GM21529 (cell line): ENCODE measurements at regions not wholly inside any gene's neighbourhood (a gene's known extent, or its start where the extent isn't known, plus 50 kb on each side); places are given as distances from the start of the nearest gene placed in this dataset.

Experiments used
- ATAC-seq: cut with Tn5 transposase; IDR thresholded peaks from one replicate; pipeline ENCODE4 v1.9.1; 2021; ENCODE audit not compliant: unreplicated experiment

DNA sequence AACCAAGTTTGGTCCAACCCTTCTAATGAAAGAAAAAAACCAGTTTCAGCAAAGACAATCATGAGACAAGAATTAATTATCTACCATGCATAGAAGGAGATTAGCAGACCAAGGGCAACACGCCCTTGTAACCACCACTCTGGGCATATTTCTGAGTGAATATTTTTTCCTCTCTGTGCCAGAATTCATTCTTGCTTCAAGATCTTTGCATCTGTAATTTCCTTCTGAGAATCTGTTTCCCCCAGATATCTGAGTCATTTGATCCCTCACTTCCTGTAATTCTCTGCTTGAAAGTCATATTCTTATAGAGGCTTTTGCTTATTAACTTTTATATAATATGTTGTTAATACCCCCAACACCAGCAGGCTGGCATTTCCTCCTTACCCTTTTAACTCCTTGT lies 243.7 kb downstream of the SLC16A7 start:
- no peak for ATAC-seq

DNA sequence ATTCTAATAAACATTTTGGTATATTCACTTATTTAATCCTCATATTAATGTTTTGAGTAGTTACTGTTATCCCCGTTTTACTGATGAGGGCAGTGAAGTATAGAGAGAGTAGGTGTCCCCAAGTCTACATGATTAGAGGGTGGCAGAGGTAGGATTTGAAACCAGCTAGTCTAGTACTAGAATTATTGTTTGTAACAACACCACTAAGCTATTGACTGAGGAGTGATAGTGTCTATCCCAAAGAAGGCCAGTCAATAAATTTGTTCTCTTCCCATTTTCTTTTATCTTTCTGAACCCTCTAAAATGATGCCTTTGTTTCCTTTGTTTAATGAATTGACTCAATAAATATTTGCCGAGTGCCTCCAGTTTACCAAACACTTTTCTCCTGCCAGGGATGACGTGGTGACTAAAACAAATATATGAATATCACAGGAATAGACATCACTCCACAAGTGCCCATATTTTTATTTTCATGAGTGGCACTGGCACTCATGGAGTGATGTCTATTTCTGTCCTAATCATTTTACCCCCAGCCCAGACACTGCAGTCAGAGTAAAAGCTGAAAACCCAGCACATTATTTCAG lies 247.5 kb downstream of the SLC16A7 start:
- no peak for ATAC-seq

DNA sequence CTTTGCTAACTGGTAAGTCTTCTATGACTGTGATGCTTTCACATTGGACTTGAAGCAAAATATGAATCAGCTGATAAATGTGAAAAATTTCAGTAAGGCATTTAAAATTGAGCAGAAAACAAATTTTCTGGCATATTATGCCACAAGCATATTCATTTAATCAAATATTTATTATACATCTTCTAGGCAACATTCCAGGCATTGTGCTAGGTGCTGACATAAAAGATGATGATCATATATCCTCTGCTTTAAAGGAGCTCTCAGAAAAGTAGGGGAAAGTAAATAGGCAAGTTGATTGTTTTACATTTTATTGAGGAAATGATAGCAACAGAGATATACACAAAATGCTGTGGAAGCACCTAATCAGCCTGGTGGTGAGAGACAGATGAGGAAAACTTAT lies 248.9 kb downstream of the SLC16A7 start:
- no peak for ATAC-seq

DNA sequence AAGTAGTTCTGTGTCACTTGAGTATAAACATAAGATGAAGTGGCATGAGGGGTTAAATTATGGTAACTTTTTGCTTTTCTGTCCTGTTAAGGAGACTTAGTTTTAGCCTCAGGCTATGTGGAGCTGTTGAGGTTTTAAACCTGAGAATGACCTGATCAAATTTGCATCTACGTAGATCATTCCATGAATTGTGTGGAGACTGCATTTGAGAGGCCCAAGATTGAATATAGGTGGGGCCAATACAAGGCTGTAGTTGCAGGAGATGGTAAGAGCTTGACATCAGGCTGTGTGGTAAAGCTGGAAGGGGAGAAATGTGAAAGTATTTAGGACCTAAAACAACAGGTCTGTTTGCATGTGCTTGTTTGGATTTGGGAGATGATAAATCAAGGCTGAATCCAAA lies 249.5 kb downstream of the SLC16A7 start:
- no peak for ATAC-seq

DNA sequence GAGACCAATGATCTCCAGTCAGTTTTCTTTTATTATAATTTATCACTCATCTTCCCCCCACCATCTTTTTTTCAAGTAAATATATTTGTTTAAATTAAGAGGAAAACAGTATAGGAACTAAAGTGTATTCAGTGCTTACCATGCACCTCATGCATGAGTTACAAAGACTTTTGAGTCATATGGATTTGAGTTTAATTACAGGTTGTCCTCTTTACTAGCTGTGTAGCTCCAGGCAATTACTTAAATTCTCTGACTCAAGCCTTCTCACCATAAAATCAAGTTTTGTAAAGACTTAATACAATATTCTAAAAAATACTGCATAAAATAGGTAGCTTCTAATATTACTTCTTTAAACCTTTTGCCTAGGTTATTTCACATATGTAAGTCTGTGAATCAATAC lies 251.3 kb downstream of the SLC16A7 start:
- ATAC-seq, result no peak

DNA sequence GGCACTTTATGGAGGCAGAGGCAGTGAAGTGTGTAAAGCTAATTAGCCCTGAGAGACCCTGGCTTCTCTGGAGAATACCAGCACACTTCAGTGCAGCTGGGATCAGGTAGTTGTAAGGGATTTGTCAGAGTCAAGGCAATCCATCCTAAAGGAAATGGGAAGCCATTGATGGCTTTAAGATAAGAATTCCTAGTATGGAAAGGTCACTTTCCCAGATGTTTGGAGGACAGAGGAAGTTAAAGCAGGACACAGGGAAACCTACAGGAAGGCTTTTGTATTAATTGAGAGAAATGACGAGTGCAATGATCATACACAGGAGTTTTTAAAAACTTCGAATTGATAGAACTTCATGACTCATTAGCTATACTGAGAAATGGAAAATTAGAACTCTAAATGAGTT lies 254.4 kb downstream of the SLC16A7 start:
- ATAC-seq, result no peak

DNA sequence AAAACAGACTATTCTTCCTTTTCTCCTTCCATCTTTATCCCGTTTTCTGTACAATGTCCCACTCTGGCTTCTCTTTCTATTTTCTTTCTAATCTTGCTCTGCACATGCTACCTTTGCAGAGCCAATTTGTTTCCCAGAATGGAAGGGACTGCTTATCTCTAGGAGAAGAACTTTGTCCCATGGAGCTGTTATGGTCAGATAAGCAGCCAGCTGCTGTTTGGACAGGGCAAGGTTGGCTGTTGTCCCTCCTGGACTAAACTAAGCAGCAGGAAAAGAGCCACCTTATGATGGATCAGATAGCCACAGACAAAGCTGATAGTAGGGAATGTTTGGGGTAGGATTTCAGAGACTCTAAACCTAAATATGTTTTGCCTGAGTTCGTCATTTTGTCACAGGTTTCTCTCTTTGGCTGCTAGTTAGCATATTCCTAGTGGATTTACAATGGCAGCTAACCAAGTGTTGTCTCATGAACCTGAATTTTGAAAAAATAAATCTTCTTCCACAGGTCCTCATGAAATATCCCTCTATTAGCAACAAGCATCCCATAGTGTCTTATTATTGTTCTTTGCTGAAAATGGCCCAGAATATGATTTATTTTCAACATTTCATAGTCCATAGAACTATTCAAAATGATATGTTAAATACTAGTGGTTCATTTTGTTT lies 262.8 kb downstream of the SLC16A7 start:
- no peak for ATAC-seq

DNA sequence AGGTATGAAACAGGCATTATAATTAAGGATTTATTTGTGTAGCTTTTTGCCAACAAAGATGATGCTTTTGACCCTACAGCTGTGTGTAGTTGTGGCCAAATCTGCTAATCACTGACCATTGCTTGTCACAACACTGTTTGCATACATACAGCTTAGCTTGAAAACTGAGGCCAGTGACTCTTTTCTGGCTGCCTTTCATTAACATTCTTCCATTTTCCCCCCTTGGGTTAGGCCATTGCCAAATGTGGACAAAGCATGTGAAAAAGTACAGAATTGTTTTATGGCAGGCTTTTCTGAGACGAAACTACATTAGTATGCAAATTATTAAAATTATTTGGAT lies 263.3 kb downstream of the SLC16A7 start:
- no peak for ATAC-seq

DNA sequence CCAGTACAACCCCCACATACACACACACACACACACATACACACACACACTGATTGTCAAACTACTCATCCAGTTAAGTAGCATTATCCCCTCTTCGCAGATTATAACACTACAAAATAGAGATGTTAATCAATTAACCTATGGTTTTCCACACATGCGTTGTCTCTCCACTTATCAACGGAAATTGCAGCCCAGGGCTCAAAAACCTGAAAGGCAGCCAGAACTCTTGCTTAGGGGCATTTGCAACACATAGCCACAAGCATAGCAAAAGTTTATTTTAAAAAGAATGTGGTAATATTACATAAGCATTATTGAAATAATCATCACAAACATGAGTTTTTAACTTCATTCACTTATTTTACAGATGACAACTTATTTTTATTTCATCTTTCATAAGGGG lies 265.8 kb downstream of the SLC16A7 start:
- ATAC-seq, result no peak

DNA sequence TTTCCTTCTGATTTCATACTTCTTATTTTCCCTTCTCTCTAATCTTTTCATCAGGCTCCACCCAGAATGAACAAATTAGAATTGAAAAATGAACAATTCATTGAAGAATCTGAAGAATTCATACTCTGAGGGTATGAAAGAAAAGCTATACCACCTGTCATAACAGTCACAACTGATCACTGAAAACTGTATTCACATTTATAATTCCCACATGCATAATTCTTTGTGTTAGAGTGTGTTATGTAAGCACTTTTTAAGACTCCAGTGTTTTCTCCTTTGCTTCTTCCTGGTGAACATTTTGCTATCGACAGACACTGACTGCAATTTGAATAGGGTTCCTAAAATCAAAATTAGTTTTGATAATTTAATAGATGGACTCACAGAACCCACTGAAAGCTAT lies 271.2 kb downstream of the SLC16A7 start:
- no peak for ATAC-seq

DNA sequence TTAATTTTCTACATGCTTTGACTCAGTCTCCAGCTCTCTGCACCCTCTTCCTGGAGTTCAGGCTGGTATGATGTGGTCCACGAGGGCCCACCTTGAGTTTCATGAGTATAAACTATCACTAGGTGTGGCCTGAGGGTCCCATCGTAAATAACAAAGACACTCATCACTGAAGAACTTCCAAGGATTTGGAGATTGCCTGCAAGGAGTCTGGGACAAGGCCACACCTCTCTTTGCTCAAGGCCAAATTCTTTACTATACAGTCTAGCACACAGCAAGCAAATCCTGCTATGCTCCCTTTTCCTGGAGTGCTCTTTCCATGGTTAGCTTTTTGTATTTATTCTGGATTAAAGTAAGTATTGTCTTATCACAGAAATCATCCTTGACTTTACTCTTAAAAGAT lies 271.9 kb downstream of the SLC16A7 start:
- no peak for ATAC-seq

DNA sequence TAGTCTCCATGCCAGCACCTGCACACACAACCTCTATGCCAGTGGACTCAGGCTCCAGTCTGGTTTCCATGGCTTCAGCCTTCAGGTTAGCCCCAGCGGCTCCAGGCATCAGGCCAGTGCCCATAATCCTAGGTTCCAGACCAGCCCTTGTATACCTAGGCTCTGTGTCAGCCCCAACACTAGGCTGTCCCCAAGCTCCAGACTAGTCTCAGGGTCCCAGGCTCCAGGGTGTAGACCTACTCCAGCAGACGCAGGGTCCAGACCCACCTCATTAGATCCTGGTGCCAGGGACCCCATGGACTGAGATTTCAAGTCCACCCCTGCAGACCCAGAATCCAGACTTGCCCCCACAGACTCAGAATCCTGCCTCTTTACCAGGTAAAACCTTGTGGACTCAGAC lies 275.9 kb downstream of the SLC16A7 start:
- ATAC-seq, result no peak

DNA sequence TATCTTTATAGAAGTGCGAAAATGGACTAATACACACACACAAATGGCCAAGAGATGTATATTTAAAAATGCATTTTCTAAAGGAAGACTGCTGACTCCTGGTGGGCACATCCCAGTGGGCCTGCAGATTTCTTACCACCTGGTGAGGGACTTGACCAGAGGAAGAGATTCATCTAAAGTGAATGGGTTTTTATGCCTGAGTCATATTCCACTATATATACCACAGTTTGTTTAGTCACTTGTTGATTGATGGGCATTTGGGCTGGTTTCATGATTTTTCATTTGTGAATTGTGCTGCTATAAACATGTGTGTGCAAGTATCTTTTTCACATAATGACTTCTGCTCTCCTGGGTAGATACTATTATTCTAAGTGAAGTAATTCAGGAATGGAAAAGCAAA lies 277.3 kb downstream of the SLC16A7 start:
- ATAC-seq, result no peak

DNA sequence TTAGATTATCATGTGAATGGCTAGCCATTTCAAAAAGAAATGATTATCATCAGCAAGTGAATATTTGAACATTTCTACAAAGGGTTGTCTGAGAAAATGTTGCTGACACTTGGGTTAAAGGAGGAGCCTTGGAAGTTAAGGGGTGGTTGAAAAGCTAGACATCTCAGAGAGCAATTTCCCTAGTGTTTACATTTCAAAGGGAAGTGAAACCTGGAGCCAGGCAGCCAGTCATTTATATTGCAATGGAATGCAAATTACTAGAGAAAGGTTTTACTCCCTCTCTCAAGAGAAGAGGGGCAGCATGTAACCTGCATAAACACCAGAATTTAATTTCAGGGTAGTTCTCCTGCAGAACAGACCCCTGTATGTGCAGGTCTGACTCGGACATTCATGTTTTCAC lies 279.0 kb downstream of the SLC16A7 start:
- no peak for ATAC-seq

DNA sequence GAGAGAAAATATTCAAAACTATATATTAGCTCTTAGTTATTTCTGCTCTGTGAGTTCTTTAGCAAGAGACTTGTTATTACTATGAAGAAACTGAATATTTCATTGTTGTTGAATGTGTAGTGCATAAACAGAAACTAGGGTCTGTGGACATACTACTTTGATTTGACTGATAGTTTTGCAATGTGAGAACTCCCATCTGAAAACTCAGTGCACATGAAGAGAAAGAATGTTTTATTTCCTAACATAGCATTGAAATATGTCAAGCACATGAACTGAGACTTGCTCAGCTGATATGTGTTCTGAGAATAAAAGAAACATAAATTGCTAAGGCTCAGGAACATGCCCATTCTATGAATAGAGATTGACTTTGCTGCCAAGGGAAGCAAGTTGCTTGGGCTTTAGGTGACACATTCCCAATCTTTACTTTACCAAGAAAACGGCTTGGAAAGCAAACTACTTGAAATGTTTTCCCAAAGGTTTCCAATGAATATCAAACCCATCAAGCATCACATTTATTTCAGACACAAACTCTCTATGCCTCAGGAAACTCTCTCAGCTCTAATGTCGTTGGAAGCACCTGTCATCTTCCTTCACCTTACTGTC lies 290.4 kb downstream of the SLC16A7 start:
- no peak for ATAC-seq

DNA sequence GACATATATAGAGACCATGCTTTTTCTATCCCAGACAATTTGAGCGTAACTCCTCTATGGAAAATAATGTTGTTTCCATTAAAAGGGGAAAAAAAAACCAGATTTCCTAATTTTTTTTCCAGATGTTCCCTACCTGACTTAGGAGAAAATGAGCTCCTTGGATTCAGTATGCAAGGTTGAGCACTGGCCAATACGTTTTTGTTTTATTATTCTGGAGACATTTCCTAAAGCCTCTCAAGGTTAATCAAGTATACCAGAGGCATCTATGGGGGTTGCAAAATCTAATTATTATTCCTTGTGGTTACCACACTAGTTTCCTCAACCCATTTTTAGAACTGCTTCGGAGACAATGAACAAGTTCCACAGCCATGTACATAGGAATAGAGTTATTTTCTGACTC lies 291.3 kb downstream of the SLC16A7 start:
- no peak for ATAC-seq

DNA sequence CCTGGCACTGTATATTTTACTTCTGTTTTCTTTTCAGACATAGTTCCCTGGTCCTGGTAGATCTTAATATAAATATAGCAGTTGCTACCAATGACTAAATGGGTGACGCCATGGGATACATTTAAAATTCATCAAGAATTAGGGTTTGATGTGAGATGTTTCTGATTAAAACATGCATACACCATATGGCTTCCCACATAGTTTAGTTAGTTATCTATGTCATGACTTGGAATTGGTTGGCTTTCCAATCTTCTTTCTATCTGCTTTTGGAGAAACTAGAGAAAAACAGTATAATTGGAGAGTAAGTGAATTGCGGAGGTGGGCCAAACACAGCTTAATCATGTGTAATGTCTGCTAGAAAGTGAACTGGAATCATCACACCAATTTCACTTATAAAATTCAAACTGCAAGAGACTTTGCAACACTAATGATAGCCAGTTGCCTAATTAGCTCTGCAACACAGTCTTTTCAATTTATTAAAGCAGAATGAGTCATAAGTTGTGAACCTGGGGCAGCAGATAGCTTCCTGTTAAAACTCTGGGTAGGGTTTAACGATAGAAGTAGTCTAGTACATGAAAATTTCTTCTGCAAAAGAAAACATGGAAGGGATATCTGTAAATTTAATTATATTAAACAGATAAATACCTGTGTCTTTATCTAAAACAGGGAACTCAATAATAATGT lies 295.2 kb downstream of the SLC16A7 start:
- no peak for ATAC-seq

DNA sequence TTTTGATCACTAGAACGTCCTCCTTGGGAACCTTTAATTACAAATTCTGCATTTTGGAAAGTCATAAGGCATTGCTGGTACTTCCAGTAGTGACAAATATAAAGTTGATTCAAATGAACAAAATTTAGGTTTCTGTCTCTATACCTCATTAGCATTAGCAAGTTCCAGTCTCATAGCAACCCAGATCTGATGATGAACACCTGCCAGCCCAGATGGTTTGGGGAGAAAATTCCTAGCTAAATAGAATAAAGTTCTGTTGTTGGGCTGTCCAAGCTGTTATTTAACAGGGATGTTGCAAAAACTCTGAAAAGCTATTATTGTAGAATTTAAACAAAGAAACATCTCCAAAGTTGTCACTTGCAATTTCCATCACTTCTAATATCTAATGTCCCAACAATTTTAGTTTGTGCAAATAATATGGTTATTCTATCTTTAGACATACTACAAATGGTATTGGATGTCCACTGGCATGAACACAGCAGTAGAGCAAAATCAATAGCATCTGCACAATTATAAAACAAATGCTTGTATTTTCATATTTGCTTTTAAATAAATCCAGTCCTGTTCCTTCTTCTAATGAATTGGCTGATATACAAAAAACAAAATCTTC lies 299.4 kb downstream of the SLC16A7 start:
- ATAC-seq, result no peak

DNA sequence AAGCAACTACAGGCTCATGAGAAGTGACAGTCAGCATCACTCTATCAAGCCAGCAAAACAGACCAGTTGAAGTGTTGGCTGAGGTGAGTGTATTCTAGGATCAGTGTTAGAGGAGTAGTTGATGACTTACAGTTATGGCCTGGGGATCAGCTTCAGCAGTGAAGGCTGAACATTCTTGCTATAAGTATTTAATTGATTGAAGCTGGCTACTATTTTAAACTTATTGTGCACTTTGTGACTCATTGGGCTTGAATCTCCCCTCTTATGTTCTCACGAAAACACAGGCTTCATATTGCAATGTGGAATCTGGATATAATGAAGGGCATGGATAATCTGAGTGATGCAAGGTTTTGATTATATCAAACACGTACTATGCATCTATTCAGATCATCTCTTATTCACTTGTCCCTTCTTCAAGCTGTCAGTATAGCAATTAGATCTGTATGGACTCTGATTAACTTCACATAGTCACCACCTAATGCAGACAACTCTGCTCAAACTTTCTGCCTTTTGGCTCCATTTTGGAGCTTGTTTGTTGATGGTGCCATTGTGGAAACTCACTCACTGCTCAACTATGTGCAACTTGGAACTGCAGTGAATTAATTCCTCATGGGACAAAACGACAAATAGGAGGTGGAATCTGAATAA lies 309.2 kb downstream of the SLC16A7 start:
- no peak for ATAC-seq

DNA sequence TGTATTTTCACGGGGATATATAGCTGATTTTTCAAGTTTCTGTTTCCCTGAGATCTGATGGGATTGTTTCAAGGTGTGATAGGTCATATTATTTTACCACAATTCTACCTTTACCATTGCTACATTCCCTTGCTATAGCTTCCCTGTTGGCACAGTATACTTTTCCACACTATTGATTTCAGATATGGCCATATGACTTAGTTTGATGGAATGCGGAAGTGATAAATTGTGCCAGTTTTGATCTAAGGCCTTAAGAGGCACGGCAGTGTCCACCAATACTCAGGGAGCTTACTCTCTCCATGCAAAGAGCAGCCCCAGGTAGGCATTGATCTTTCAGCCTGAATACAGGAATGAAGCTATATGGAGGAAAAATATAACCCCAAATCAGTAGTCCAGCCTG lies 315.7 kb downstream of the SLC16A7 start:
- ATAC-seq, result no peak

DNA sequence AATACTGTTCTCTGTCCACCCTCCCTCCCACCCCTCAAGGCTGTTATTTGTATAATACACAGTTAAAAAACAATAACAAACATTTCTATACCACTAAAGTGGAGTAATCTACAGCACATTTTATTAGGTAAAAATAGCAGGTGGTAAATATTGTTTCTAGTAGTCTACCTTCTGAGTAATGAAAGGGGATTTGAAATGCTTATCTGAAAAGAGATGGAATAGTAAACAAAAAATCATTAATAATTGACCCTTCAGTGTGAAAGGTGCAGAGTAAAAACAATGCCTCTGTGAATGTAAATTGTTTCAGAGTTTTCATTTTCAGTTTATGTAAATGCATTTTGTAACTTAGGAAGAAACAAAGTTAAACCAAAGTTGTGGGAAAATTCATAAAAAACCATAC lies 321.2 kb downstream of the SLC16A7 start:
- no peak for ATAC-seq
